HG03280 (cell line): ENCODE measurements at regions not wholly inside any gene's neighbourhood (a gene's known extent, or its start where the extent isn't known, plus 50 kb on each side); places are given as distances from the start of the nearest gene placed in this dataset.

Source experiments
- ATAC-seq: cut with Tn5 transposase; IDR thresholded peaks from one replicate; pipeline ENCODE4 v1.9.1; 2021; ENCODE audit warnings: mild to moderate bottlenecking, moderate library complexity; ENCODE audit not compliant: unreplicated experiment

- no peak for ATAC-seq
These were observed 976.4 kb upstream of the SEL1L start for GRCh38 chr14:82510007-82510406.

- no peak for ATAC-seq
These were observed 977.7 kb upstream of the SEL1L start for GRCh38 chr14:82511399-82511798.

- ATAC-seq: no peak
These were observed 987.1 kb upstream of the SEL1L start for GRCh38 chr14:82520765-82521164.

- no peak for ATAC-seq
These were observed 987.5 kb upstream of the SEL1L start for GRCh38 chr14:82521191-82521590.

GRCh38 chr14:82528016-82528415 is 994.4 kb upstream of the SEL1L start:
- ATAC-seq: no peak

GRCh38 chr14:82533351-82533750 is 999.7 kb upstream of the SEL1L start:
- ATAC-seq: no peak

GRCh38 chr14:82536566-82536965 is 1002.9 kb upstream of the SEL1L start:
- no peak for ATAC-seq

GRCh38 chr14:82537831-82538230 is 1004.2 kb upstream of the SEL1L start:
- no peak for ATAC-seq

GRCh38 chr14:82546401-82546800 is 1012.7 kb upstream of the SEL1L start:
- ATAC-seq: no peak

GRCh38 chr14:82549306-82549990 is 1015.8 kb upstream of the SEL1L start:
- ATAC-seq: no peak

- ATAC-seq: no peak
These were observed 1029.2 kb upstream of the SEL1L start for GRCh38 chr14:82562881-82563280.

- no peak for ATAC-seq
These were observed 1032.2 kb upstream of the SEL1L start for GRCh38 chr14:82565825-82566224.

- ATAC-seq: no peak
These were observed 1053.6 kb upstream of the SEL1L start for GRCh38 chr14:82587226-82587625.

- no peak for ATAC-seq
These were observed 1061.8 kb upstream of the SEL1L start for GRCh38 chr14:82595466-82595865.

- ATAC-seq: no peak
These were observed 1069.1 kb upstream of the SEL1L start for GRCh38 chr14:82602794-82603193.

- no peak for ATAC-seq
These were observed 1071.2 kb upstream of the SEL1L start for GRCh38 chr14:82604819-82605218.

GRCh38 chr14:82621881-82622450 is 1088.3 kb upstream of the SEL1L start:
- no peak for ATAC-seq

- no peak for ATAC-seq
These were observed 1092.8 kb upstream of the SEL1L start for GRCh38 chr14:82626156-82627066.

GRCh38 chr14:82635915-82636314 is 1102.3 kb upstream of the SEL1L start:
- ATAC-seq: no peak

- ATAC-seq: no peak
These were observed 1102.8 kb upstream of the SEL1L start for GRCh38 chr14:82636426-82636825.

GRCh38 chr14:82641050-82641540 is 1107.4 kb upstream of the SEL1L start:
- ATAC-seq: no peak

GRCh38 chr14:82642425-82642824 is 1108.8 kb upstream of the SEL1L start:
- no peak for ATAC-seq
